ENCODE measurements at regions not wholly inside any gene's neighbourhood (a gene's known extent, or its start where the extent isn't known, plus 50 kb on each side); places are given as distances from the start of the nearest gene placed in this dataset.

DNA sequence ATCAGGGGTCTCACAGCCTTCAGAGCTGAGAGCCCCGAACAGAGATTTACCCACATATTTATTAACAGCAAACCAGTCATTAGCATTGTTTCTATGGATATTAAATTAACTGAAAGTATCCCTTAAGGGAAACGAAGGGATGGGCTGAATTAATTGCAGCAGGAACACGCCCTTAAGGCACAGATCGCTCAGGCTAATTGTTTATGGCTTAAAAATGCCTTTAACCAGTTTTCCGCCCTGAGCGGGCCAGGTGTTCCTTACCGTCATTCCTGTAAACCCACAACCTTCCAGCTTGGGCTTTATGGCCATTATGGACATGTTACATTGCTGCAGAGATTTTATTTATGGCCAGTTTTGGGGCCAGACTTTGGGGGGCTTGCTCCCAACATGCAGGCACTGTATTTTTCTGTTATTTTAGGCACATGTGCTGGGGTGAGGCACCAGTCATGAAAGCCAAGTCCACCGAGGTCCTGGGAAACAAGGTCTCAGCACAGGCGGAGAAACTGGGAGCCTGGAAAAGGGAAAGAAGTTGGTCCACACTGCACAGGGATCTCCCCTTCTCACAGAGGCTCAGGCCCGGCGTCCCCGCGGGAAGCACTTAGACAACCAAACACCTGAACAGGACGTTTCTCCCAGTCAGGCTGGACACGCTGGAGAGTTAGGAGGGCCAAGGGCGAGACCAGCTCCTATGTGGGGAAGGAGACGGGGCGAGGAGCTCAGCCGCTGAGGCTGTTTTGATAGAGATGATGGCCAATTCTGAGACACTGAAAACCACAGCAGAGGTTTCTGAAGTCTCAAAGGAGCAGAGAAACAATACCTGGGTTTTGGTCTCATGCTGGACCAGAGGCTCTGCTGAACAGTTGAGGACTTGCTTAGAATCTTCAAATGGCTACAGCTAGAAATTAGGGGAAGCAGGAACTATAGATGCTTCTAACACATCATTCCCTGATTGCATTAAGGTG is 86.7 kb downstream of the TMEM18 start:
- Histone ChIP-seq H3K27me3 (ENCODE audit: insufficient read depth, low read length, poor library complexity) (no peaks in the 10 kb centered on the region), H3K4me1 (ENCODE audit: insufficient read depth, low read length) (peaks cover 13% of the 10 kb centered on the region), H4K20me1 (ENCODE audit: insufficient read depth, low read length) (peaks cover 4% of the 10 kb centered on the region; the same call in 1 of the 2 replicates), H3K27ac (ENCODE audit: low read length) (no peak overlapping the region), H3K36me3 (ENCODE audit: insufficient read depth, low read length) (no peaks in the 10 kb centered on the region), H3K9me3 (ENCODE audit: insufficient read depth, low read length, severe bottlenecking) (no peaks in the 10 kb centered on the region), H2AFZ (ENCODE audit: low read depth, low read length) (no peak overlapping the region), H3K4me2 (ENCODE audit: insufficient read depth, low read length) (no peak overlapping the region), H3K9ac (ENCODE audit: low read depth, low read length) (no peak overlapping the region), H3K4me3 (ENCODE audit: low read depth in 1 of 2, low read length in 2 of 2) (no peak overlapping the region), H3K79me2 (ENCODE audit: insufficient read depth, low read length) (no peaks in the 10 kb centered on the region)
- ATAC-seq (ENCODE audit: insufficient read depth, low read depth) = no peak
- TF ChIP-seq EZH2 (IDR thresholded peaks at IDR 0.05; ENCODE audit: borderline replicate concordance, low read depth, low read length, severe bottlenecking) = no peak
- TF ChIP-seq, protein P1, sequence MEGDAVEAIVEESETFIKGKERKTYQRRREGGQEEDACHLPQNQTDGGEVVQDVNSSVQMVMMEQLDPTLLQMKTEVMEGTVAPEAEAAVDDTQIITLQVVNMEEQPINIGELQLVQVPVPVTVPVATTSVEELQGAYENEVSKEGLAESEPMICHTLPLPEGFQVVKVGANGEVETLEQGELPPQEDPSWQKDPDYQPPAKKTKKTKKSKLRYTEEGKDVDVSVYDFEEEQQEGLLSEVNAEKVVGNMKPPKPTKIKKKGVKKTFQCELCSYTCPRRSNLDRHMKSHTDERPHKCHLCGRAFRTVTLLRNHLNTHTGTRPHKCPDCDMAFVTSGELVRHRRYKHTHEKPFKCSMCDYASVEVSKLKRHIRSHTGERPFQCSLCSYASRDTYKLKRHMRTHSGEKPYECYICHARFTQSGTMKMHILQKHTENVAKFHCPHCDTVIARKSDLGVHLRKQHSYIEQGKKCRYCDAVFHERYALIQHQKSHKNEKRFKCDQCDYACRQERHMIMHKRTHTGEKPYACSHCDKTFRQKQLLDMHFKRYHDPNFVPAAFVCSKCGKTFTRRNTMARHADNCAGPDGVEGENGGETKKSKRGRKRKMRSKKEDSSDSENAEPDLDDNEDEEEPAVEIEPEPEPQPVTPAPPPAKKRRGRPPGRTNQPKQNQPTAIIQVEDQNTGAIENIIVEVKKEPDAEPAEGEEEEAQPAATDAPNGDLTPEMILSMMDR (IDR thresholded peaks at IDR 0.05; ENCODE audit: borderline replicate concordance, extremely low read depth, low read length, poor library complexity, severe bottlenecking) = no peak
- no peak for DNase-seq

DNA sequence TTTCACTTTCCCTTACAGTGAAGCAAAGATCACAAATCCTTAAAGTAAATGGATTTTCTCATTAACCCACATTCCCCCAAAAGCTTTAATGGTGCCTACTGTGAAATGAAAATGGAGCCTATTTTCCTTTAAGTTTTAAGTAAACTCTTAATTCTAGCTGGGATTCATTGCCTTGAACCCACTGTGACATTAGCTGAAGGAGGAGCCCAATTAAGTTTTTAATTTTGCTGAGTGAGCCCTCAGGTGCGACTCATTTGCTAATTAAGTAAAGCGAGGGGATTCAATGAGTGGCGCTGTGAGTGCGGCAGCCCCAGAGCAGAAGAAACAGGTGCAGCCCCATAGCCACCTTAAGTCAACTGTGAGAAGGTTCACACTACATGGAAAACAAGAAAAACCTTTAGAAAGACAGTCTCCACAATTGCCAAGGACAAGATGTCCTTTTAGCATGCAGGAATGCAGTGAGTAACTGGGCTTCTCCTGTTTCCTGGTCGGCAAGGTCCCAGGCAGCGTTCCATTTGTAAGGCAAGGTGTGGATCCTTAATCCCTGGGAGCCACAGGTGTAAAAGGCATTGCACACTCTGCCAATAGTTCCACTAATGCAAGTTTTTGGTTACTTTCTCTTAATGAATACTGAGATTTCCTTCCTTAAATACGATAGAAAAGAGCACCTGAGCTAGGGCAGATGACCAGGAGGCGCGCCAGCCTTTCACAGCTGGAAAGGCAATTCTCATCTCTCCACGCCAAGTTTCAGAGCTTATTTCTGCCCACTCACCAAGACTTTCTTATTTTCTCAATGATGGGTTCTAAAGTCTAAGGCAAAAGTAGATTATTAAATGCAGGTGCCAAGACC is 87.7 kb downstream of the TMEM18 start:
- H3K4me1 ChIP-seq (ENCODE audit: insufficient read depth, low read length) = peaks cover 22% of the 10 kb centered on the region
- TF ChIP-seq EZH2 (IDR thresholded peaks at IDR 0.05; ENCODE audit: borderline replicate concordance, low read depth, low read length, severe bottlenecking) = no peak
- TF ChIP-seq, protein P1 (IDR thresholded peaks at IDR 0.05; ENCODE audit: borderline replicate concordance, extremely low read depth, low read length, poor library complexity, severe bottlenecking) = no peak
- no peak overlapping the region for H3K4me3 ChIP-seq (ENCODE audit: low read depth in 1 of 2, low read length in 2 of 2)
- H3K27ac ChIP-seq (ENCODE audit: low read length) = no peak overlapping the region
- H3K79me2 ChIP-seq (ENCODE audit: insufficient read depth, low read length) = no peaks in the 10 kb centered on the region
- no peak overlapping the region for H2AFZ ChIP-seq (ENCODE audit: low read depth, low read length)
- H3K27me3 ChIP-seq (ENCODE audit: insufficient read depth, low read length, poor library complexity) = no peaks in the 10 kb centered on the region
- H3K9me3 ChIP-seq (ENCODE audit: insufficient read depth, low read length, severe bottlenecking) = no peaks in the 10 kb centered on the region
- H3K4me2 ChIP-seq (ENCODE audit: insufficient read depth, low read length) = no peak overlapping the region
- H3K36me3 ChIP-seq (ENCODE audit: insufficient read depth, low read length) = no peaks in the 10 kb centered on the region
- ATAC-seq (ENCODE audit: insufficient read depth, low read depth) (no peak), DNase-seq (no peak)
- peaks cover 4% of the 10 kb centered on the region; the same call in 1 of the 2 replicates for H4K20me1 ChIP-seq (ENCODE audit: insufficient read depth, low read length)
- H3K9ac ChIP-seq (ENCODE audit: low read depth, low read length) = no peak overlapping the region

DNA sequence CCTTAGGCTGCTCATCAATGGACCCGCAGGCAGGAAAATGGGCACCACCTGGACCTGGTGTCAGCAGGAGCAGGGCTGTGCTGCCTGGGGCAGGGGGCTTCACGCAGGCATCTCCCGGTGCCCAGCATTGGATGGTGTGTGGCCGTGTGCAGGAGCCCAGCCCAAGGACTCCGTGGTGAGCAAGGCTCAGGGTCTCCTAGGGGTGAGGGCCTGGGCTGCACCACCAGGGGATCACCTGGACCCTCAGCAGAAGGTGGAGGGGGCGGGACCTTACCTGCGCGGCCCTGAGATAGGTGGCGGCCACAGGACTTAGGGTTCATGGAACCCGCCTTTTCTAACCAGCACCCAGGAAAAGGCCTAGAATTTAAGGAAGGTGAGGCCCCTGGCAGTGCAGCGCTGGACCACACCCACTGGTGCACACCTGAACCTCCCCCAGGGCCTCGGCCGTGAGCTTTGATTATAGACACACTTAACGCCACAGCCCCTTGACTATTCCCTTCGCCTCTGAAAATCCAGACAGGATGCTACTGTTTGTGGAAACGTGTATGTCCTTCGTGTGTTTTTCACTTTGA is 89.0 kb downstream of the TMEM18 start:
- Histone ChIP-seq H3K9ac (ENCODE audit: low read depth, low read length) (no peak overlapping the region), H3K27ac (ENCODE audit: low read length) (no peak overlapping the region), H2AFZ (ENCODE audit: low read depth, low read length) (no peak overlapping the region), H3K4me2 (ENCODE audit: insufficient read depth, low read length) (no peak overlapping the region), H3K9me3 (ENCODE audit: insufficient read depth, low read length, severe bottlenecking) (no peaks in the 10 kb centered on the region), H3K79me2 (ENCODE audit: insufficient read depth, low read length) (no peaks in the 10 kb centered on the region), H3K36me3 (ENCODE audit: insufficient read depth, low read length) (no peaks in the 10 kb centered on the region), H4K20me1 (ENCODE audit: insufficient read depth, low read length) (peaks cover 4% of the 10 kb centered on the region; the same call in 1 of the 2 replicates), H3K4me3 (ENCODE audit: low read depth in 1 of 2, low read length in 2 of 2) (no peak overlapping the region), H3K27me3 (ENCODE audit: insufficient read depth, low read length, poor library complexity) (no peaks in the 10 kb centered on the region), H3K4me1 (ENCODE audit: insufficient read depth, low read length) (peaks cover 36% of the 10 kb centered on the region)
- TF ChIP-seq, protein P1 (IDR thresholded peaks at IDR 0.05; ENCODE audit: borderline replicate concordance, extremely low read depth, low read length, poor library complexity, severe bottlenecking) = no peak
- TF ChIP-seq EZH2 (IDR thresholded peaks at IDR 0.05; ENCODE audit: borderline replicate concordance, low read depth, low read length, severe bottlenecking) = no peak
- ATAC-seq (ENCODE audit: insufficient read depth, low read depth) (no peak), DNase-seq (no peak)
